ENCODE measurements at regions not wholly inside any gene's neighbourhood (a gene's known extent, or its start where the extent isn't known, plus 50 kb on each side); places are given as distances from the start of the nearest gene placed in this dataset.

DNA sequence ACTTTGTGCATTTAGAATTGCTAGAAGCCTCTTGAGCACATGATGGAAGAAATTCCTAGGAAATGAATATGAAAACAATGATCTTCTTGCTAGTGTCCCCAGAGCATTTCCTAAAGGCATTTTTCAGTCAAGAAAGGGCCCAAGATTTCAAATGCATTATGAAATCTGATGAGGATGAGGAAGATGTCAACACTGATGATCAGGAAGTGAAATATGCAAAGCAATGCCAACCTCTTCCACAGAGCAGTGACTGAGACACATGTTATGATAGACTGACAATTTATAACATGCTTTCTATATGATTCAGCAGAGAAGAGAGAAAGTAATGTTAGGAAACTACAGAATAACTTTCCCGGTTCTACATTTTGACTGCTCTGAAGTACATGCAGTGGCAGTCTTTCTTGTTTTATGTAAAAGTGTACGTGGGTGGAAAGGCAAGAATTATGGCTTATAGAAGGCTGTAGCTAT, 859.1 kb upstream of the GOT2 start:
- peaks cover 4% of the 10 kb centered on the region for H3K9me3 ChIP-seq (ENCODE audit: low read length)
- no peak for TF ChIP-seq SMYD3 (CRISPR knock-in tag; IDR thresholded peaks at IDR 0.05)
- no peak for TF ChIP-seq POLR2A (IDR thresholded peaks at IDR 0.05; ENCODE audit: insufficient read depth in 1 of 2, low read depth in 2 of 2, low read length in 2 of 2)
- no peak for TF ChIP-seq ZNF574 (CRISPR knock-in tag; IDR thresholded peaks at IDR 0.05)
- 2% methylated on average over 2 of the region's 2 CpGs for WGBS (ENCODE audit: low lambda C conversion rate)
- ChIA-PET POLR2A (no interaction called here), CTCF (ENCODE audit: low intra/inter-chr PET ratio, low total read pairs) (no interaction called here)
- H3K4me1 ChIP-seq (ENCODE audit: insufficient read depth, low read length): no peaks in the 10 kb centered on the region
- DNase-seq (ENCODE audit: low spot score): no peak
- H3K27me3 ChIP-seq (ENCODE audit: control insufficient read depth in 1 of 2, insufficient read depth in 2 of 2, low read length in 2 of 2): no peaks in the 10 kb centered on the region
- no peak overlapping the region for H3K27ac ChIP-seq (ENCODE audit: extremely low read length, insufficient read depth, low read length)
- H2AFZ ChIP-seq (ENCODE audit: low read length): no peak overlapping the region
- H3K4me2 ChIP-seq (ENCODE audit: low read depth, low read length): no peak overlapping the region
- no peak for FAIRE-seq
- no peaks in the 10 kb centered on the region for H3K79me2 ChIP-seq (ENCODE audit: insufficient read depth, low read length)
- in situ Hi-C loops (cut with HindIII; ENCODE audit: extremely low pct_ligation_motif_present, low pct_unique_long_range_greater_than_20kb): no loop called here
- no peaks in the 10 kb centered on the region for H3K36me3 ChIP-seq (replicated peaks in 1 of 2; ENCODE audit: control insufficient read depth in 1 of 2, insufficient read depth in 2 of 2, low read length in 2 of 2)
- intact Hi-C loops (cut with micrococcal nuclease; ENCODE audit: unreplicated experiment): no loop called here
- H4K20me1 ChIP-seq (ENCODE audit: insufficient read depth, low read length): no peaks in the 10 kb centered on the region
- BruUV-seq (replicated peaks): no TSS peak
- no peak overlapping the region for H3K9ac ChIP-seq (ENCODE audit: insufficient read depth, low read depth, low read length)
- ATAC-seq: no peak
- no peak overlapping the region for H3K4me3 ChIP-seq (replicated peaks in 1 of 3; ENCODE audit: insufficient read depth in 1 of 3, low read depth in 2 of 3, low read length in 3 of 3)

DNA sequence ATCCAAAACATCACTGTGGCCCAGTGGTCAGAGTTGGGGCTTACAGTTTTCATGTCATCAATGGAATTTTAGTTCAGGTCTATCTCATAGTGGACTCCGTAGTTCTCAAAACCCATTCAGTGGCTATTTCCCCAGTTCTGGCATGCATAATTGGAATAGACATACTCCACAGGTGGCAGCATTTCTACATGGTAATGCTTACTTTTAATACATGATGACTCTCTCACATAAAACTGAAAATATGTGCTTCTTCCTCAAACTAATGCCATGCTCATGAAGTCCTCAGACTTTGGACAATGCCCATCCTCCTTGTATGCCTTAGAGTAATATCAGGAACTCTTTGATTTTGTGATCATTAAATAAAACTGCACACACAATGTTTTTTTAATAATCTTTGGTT, 857.4 kb upstream of the GOT2 start:
- H3K4me3 ChIP-seq (replicated peaks in 1 of 3; ENCODE audit: insufficient read depth in 1 of 3, low read depth in 2 of 3, low read length in 3 of 3): no peak overlapping the region
- H3K27me3 ChIP-seq (ENCODE audit: control insufficient read depth in 1 of 2, insufficient read depth in 2 of 2, low read length in 2 of 2): no peaks in the 10 kb centered on the region
- 86% methylated on average over 1 of the region's 1 CpG for WGBS (ENCODE audit: low lambda C conversion rate)
- no peaks in the 10 kb centered on the region for H3K79me2 ChIP-seq (ENCODE audit: insufficient read depth, low read length)
- no peaks in the 10 kb centered on the region for H4K20me1 ChIP-seq (ENCODE audit: insufficient read depth, low read length)
- no peak overlapping the region for H3K9ac ChIP-seq (ENCODE audit: insufficient read depth, low read depth, low read length)
- ChIA-PET CTCF (ENCODE audit: low intra/inter-chr PET ratio, low total read pairs) (no interaction called here), POLR2A (no interaction called here)
- FAIRE-seq: no peak
- DNase-seq (ENCODE audit: low spot score): no peak
- in situ Hi-C loops (cut with HindIII; ENCODE audit: extremely low pct_ligation_motif_present, low pct_unique_long_range_greater_than_20kb) (no loop called here), intact Hi-C loops (cut with micrococcal nuclease; ENCODE audit: unreplicated experiment) (no loop called here)
- no peaks in the 10 kb centered on the region for H3K4me1 ChIP-seq (ENCODE audit: insufficient read depth, low read length)
- TF ChIP-seq SNAPC2 (CRISPR knock-in tag; IDR thresholded peaks at IDR 0.05): no peak
- no peak for TF ChIP-seq CBFB (CRISPR knock-in tag; IDR thresholded peaks at IDR 0.05)
- no peak for TF ChIP-seq PCBP2 (optimal IDR thresholded peaks at IDR 0.05; ENCODE audit: low read depth, low read length, poor library complexity, severe bottlenecking)
- no peak for TF ChIP-seq MYPOP (CRISPR knock-in tag; IDR thresholded peaks at IDR 0.05)
- TF ChIP-seq ELF1 (CRISPR knock-in tag; IDR thresholded peaks at IDR 0.05): no peak
- TF ChIP-seq ZNF496 (CRISPR knock-in tag; IDR thresholded peaks at IDR 0.05; ENCODE audit: insufficient replicate concordance): no peak
- no peak for TF ChIP-seq MEIS1 (CRISPR knock-in tag; IDR thresholded peaks at IDR 0.05; ENCODE audit: borderline replicate concordance)
- H3K27ac ChIP-seq (ENCODE audit: extremely low read length, insufficient read depth, low read length): no peak overlapping the region
- no peak for ATAC-seq
- no peaks in the 10 kb centered on the region for H3K36me3 ChIP-seq (replicated peaks in 1 of 2; ENCODE audit: control insufficient read depth in 1 of 2, insufficient read depth in 2 of 2, low read length in 2 of 2)
- BruUV-seq (replicated peaks): no TSS peak
- H2AFZ ChIP-seq (ENCODE audit: low read length): no peak overlapping the region
- H3K4me2 ChIP-seq (ENCODE audit: low read depth, low read length): no peak overlapping the region
- H3K9me3 ChIP-seq (ENCODE audit: low read length): peaks cover 4% of the 10 kb centered on the region

Measured in HepG2 (cell line).